ENCODE measurements at regions not wholly inside any gene's neighbourhood (a gene's known extent, or its start where the extent isn't known, plus 50 kb on each side); places are given as distances from the start of the nearest gene placed in this dataset.

- no peak for TF ChIP-seq POLR2A (IDR thresholded peaks at IDR 0.05; ENCODE audit: low read length)
- no peak for TF ChIP-seq GATA1 (IDR thresholded peaks at IDR 0.05; ENCODE audit: low read depth, low read length)
Observed at GRCh38 chr18:65363011-65363410, 387.8 kb upstream of the CDH7 start.
